ENCODE measurements at regions not wholly inside any gene's neighbourhood (a gene's known extent, or its start where the extent isn't known, plus 50 kb on each side); places are given as distances from the start of the nearest gene placed in this dataset.
"Not testable (repeated sequence)": the region's sequence is repeated elsewhere in the genome, so short reads cannot be mapped to it uniquely, and the experiment has no call there.

DNA sequence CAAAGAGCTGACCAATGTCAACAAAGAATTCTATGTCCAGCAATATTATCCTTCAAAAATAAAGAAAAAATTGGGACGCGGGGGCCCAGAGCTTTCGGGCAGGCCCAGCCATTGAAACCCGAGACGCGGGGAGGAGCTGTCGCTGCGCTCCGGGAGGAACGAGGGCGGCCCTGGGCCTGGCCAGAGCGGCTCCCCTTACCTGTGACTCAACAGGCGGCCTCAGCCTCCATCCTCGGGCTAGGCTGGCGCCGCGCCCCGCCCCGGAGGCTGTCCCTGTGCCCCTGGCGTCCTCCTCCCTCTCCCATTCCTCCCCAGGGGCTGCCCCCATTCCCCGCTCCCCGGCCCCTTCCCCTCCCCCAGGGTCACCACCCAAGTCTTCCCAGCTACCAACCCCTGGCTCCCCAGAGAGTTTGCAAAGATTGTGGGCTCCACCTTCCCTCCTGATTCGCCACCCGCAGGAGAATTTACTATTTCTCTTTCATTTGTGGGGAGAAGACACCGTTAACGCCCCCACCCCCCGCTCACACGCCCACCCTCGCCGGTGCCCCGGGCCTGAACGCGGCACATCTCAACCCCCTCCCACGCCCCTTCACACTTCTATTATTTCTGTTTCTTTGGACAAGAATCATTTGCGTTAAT lies 127.9 kb downstream of the ARRDC4 start:
- DNase-seq (ENCODE audit: low read depth in 2 of 2), result not testable (repeated sequence)

- DNase-seq (ENCODE audit: low read depth in 2 of 2), result not testable (repeated sequence)
Observed at GRCh38 chr15:98089352-98089751, 128.8 kb downstream of the ARRDC4 start.

DNA sequence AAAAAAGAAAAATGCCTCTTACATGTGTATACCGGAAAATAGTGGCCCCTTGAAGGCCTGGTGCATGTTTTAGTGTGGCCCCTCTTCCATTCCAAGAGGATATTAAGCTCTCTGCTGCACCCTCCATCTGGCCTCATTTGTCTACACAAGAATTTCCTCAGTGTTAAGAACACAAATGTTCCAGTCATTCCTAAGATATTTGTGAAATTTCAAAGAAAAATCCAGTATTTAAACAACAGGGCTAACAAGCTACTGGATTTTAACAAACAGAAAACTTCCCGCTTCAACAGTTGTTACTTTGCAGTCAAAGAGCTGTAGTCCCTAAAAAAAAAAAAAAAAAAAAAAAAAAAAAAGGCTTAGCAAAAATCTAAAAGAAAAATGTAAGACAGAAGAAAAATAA lies 137.5 kb downstream of the ARRDC4 start:
- not testable (repeated sequence) for DNase-seq (ENCODE audit: low read depth in 2 of 2)

GRCh38 chr15:98100606-98101005 lies 140.1 kb downstream of the ARRDC4 start:
- DNase-seq (ENCODE audit: low read depth in 2 of 2), result not testable (repeated sequence)

- no peak for DNase-seq (ENCODE audit: low read depth in 2 of 2)
Observed at GRCh38 chr15:98103570-98103969, 143.1 kb downstream of the ARRDC4 start.

- DNase-seq (ENCODE audit: low read depth in 2 of 2), result not testable (repeated sequence)
Observed at GRCh38 chr15:98104386-98105151, 144.1 kb downstream of the ARRDC4 start.

DNA sequence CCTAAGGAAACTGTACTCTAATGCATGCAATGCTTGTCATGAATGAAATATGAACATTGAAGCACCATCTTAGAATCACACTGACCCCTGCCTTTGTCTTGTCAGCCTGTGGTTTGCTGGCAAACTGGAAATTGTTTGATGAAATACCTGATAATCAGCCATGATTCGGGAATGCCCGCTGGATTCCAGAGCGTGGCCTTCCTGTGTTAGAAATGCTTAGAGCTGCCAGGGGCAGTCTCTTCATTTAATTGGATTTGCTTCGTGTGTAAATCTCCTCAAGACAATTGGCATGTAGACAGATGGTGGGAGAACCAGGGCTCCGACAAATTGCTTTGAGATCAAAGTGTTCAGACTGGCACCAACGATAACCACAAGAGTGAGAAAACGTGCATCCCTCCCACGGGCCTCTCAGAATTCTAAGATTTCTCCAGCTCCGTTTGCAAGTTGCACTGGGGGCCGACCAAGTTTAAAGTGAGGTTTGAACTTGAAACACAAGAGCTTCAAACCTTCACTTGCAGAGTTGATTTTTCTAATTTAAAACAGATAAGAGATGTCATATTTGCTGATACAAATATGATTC lies 146.2 kb downstream of the ARRDC4 start:
- not testable (repeated sequence) for DNase-seq (ENCODE audit: low read depth in 2 of 2)

DNA sequence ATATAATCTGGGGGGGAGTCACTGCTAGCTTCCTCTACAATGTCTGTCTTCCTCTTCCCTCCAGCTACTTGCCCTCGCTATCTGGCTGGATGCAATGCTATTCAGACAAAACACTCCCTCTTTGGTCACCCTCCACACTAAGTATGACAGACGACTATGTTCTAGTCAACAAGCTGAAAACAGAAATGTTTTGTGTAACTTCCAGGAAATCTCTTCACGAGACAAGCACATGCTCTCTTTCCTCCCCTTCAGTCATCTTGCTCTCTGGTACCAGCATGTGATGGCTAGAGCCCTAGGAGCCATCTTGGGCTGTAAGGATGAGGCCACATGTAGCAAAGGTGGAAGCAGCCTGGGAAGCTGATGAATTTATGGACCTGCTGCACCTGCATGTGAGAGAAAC lies 151.3 kb downstream of the ARRDC4 start:
- no peak for DNase-seq (ENCODE audit: low read depth in 2 of 2)

- DNase-seq (ENCODE audit: low read depth in 2 of 2), result no peak
Observed at GRCh38 chr15:98113327-98113726, 152.8 kb downstream of the ARRDC4 start.

- DNase-seq (ENCODE audit: low read depth in 2 of 2), result no peak
Observed at GRCh38 chr15:98120561-98120960, 160.1 kb downstream of the ARRDC4 start.

- no peak for DNase-seq (ENCODE audit: low read depth in 2 of 2)
Observed at GRCh38 chr15:98121536-98121935, 161.0 kb downstream of the ARRDC4 start.

DNA sequence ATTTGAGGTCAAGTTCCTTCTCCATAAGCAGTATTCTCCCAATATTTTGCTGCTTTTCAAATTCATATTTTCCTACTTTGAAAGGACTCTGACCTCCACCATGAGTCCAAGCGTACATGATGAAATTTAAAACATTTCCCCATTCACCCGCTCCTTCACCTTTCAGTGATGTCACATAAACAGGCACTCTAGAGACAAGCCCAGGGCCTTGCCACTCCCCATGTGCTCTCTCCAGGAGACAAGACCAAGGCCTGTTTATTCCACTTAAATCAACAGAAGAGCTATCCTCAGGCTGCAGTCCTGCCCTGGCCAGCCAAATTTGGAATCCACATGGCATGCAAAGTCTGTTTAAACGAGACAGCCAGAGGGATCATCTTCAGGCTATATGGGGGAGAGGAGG lies 161.5 kb downstream of the ARRDC4 start:
- DNase-seq (ENCODE audit: low read depth in 2 of 2), result no peak

GRCh38 chr15:98123297-98123696 lies 162.8 kb downstream of the ARRDC4 start:
- DNase-seq (ENCODE audit: low read depth in 2 of 2), result no peak

DNA sequence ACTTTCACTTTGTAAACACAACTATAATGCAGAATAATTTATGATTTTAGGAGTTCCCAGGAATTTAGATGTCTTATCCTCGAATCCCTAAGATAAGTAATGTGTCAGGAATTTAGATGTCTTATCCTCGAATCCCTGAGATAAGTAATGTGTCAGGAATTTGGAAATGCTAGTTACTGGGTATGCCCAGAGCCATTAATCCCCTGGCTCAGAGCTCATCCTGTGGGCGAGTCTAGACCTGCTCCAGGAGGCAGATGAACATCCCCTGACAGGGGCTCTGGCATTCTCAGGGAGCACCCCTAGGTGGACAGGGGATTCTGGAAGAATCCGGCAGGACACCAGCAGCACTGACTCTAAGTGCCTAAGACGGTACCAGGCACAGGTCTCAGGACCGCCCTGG lies 163.3 kb downstream of the ARRDC4 start:
- no peak for DNase-seq (ENCODE audit: low read depth in 2 of 2)

DNA sequence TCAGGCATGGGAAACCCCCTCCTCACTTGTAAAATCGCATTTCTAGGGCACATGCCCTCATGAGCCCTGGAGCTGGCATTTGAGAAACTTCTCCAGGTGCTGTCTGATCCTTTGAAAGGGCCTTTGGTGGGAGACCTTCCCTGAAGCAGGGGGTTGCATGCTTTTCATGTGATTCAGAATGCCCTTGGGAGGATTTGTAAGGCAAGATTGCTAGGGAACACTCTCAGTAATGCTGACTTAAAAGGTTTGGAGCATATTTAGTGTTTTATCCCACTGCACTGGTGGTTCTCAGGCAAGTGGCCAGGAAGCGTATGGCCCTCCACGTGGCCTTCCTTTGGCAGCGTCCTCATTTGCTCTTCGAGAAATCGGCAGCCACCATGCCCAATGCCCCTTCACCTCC lies 164.1 kb downstream of the ARRDC4 start:
- no peak for DNase-seq (ENCODE audit: low read depth in 2 of 2)

DNA sequence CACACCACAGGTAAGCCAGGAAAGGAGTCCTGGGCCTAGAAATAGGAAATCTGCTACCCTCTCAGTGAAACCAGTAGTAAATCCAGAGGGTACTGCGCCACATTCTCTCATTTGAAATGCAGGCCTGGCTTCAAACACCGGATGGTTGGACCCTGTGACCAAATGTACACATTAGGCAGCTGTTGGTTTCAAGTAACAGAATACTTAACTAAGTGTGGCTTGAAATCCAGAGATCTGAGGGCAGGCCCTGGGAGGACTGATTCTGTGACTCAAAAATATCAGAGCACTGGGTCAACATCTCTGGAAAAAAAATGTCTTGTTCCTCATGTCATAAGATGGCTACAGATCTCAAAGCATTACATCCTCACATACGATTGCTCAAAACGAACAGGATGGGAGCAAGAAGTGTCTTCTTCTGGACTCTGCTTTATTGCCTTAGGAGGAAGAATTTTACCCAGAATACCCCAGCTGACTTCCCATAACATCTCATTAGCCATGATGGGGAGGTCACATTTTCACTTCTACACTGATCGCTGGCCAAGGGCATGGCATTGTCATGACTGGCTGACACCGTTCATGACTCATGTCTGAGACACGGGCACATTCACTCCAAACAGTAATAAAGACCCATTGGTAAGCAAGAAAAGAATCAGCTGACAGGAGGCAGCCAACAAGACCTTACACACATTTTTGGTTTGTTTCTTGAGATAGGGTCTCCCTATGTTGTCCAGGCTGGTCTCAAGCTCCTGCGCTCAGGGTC lies 166.0 kb downstream of the ARRDC4 start:
- no peak for DNase-seq (ENCODE audit: low read depth in 2 of 2)

- DNase-seq (ENCODE audit: low read depth in 2 of 2), result no peak
Observed at GRCh38 chr15:98127586-98127985, 167.1 kb downstream of the ARRDC4 start.

DNA sequence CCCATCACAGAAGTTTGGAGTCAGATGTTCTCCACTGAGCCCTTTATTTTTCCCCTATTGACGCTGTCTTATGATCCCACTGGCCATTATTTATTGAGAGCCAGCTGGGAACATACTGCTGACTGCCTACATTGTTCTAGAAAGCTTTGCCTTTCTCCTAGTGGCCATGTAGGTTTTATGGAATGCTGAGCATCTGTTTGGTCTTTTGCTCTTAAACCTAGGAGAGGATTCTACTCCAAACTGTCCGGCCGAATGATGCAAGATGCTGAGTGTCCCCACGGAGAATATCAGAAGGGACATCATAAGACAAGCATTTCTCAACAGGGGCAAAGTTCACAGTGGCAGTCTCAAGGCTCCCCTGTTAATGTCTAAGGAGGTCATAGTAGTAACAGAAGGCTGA lies 171.4 kb downstream of the ARRDC4 start:
- no peak for DNase-seq (ENCODE audit: low read depth in 2 of 2)

DNA sequence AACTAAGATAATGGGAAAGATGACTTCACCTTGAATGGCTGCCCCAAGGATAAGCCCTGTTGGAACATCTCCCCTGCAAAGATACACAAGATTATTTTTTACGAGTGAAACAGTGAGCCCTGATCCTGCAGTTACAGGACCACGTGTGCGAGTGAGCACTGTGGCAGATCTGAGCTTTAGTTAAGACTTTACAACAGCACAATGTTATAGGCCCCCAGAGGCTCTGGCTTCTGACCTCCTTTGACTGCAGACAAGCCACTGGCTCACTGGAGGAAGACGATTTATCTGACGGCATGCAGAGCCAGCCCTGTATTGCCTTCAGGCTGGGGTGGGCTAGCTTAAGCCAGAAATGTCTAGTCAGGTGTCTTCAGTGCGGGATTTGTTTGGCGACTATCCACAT lies 174.4 kb downstream of the ARRDC4 start:
- no peak for DNase-seq (ENCODE audit: low read depth in 2 of 2)

DNA sequence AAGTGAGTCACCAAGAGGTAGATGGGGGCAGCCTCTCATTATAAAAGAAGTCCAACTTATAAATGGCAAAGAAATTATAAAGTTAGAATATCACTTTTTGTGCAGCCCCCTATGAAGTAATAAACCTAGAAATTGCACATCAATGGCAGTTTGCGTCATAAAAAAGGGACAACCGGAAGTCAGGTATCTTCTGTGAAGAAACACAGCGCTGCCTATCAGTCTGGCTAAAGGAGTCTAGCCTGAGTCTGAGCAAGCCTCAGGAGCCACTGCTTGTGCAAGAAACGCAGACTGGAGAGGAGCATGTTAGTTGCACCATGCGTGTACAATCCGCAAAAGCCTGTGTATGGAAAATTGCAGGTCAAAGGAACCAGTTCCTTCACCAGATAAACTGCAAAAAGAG lies 178.4 kb downstream of the ARRDC4 start:
- no peak for DNase-seq (ENCODE audit: low read depth in 2 of 2)

- DNase-seq (ENCODE audit: low read depth in 2 of 2), result no peak
Observed at GRCh38 chr15:98139337-98139736, 178.8 kb downstream of the ARRDC4 start.

DNA sequence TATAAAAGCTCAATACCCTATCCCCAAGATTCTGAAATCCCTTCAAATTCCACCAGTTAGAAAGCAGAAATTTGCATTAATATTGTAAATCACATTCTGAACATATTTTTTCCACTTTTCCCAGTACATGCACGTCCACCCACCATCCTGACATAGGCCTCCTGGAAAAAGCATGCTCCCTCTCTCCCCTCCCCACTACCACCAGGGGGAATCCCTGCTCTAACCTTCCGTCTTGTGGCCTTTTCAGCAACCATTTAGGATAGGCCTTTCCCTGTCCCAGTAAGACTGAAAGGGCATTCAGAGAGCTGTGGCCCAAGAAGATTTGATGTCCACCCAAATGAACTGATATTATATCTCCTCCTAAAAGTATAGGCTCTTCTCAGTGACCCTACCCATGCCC lies 182.1 kb downstream of the ARRDC4 start:
- no peak for DNase-seq (ENCODE audit: low read depth in 2 of 2)
